Right ventricle myocardium superior (tissue), 1 donor: ENCODE measurements at regions not wholly inside any gene's neighbourhood (a gene's known extent, or its start where the extent isn't known, plus 50 kb on each side); places are given as distances from the start of the nearest gene placed in this dataset.
A peak's percentile ranks its signal among the peaks of the same experiment; 100 is the strongest.

Experiments used
- ATAC-seq: fragments of 200-7000 bp; cut with Tn5 transposase; one replicate; pipeline ENCODE4 v1.9.1; 2020; ENCODE audit warnings: mild to moderate bottlenecking; ENCODE audit not compliant: poor library complexity
- DNase-seq: peaks from one replicate; pipeline ENCODE4 v3.0.0-alpha.2; 2020
- intact Hi-C: fragments of 100-400 bp; cut with DNase I; formaldehyde crosslinking; loops from one replicate; pipeline ENCODE4 v1.11.2; 2022
- donor health status: DM: no; HTN: yes; CAD: no; lungs with severe emphysema.

DNA sequence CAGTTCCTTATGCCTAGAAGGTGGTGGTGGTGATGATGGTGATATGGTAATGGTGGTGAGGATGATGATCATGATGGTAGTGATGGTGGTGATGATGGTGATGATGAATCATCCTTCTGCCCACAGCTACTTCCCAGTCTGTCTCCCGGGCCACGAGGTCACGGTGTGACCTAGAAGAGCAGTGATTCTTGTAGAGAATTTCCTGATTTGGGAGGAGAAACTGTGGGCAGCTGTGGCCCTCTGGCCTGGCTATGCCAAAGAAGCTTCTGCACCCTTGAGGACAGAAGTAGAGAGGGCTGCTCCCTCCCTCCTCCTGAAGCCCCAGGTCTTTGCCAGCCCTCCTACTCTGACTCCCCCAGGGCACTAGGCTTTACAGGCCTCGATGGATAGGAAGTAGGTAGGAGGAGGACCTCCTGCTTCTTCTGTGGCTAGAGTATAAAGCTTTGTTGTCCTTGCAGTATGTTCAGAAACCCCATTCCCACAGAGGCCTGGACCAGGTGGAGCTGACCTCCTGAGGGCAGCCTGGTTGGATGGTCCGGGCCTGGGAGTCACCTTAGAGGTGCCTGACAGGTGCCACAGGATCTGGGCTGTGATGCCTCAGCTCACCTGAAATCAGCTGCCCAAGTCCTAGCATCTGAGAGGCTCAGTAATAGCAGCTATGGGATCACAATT lies 57.9 kb upstream of the EPAS1 start:
- intact Hi-C loops: no loop called here
- DNase-seq: no peak
- peak; percentile 12 for ATAC-seq

- intact Hi-C loops: no loop called here
- ATAC-seq: no peak
- no peak for DNase-seq
These were observed 57.4 kb upstream of the EPAS1 start for GRCh38 chr2:46239847-46240181.

DNA sequence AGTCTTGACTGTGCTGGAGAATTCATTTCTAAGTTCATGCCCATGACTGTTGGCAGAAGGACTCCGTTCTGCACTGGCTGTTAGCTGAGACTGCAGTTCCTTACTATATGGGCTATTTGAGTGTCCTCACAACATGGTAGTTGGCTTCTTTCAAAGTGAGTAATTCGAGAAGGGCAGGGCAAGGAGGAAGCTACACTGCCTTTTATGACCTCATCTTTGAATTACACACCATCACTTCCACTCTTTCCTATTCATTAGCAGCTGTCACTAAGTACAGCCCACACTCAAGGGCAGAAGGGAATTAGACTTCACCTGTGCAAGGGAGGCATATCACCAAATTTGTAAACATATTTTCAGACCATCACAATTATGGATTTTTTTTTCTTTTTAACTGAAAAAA lies 55.9 kb upstream of the EPAS1 start:
- DNase-seq (no peak), ATAC-seq (no peak)
- intact Hi-C loops: no loop called here

- no peak for DNase-seq
- intact Hi-C loops: no loop called here
- no peak for ATAC-seq
These were observed 51.3 kb upstream of the EPAS1 start for GRCh38 chr2:46245869-46246268.

DNA sequence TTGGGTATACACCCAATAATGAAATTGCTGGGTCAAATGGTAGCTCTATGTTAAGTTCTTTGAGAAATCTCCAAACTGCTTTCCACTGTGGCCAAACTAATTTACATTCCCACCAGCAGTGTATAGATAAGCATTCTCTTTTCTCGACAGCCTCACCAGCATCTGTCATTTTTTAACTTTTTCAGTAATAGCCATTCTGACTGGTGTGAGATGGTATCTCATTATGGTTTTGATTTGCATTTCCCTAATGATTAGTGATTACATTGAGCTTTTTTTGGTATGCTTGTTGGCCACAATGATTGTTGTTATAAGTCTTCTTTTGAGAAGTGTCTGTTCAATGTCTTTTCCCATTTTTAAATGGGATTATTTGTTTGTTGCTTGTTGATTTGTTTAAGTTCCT lies 50.4 kb upstream of the EPAS1 start:
- intact Hi-C loops: no loop called here
- ATAC-seq (no peak), DNase-seq (no peak)
